Bone marrow (tissue), 2 donors: ENCODE measurements at regions not wholly inside any gene's neighbourhood (a gene's known extent, or its start where the extent isn't known, plus 50 kb on each side); places are given as distances from the start of the nearest gene placed in this dataset.
"Not testable (repeated sequence)": the region's sequence is repeated elsewhere in the genome, so short reads cannot be mapped to it uniquely, and the experiment has no call there.

ENCODE experiments used
- DNase-seq, 2 donors: peaks; one replicate each; lab custom pipeline; 2025; lab: John Stamatoyannopoulos, UW

GRCh38 chr6:126204598-126204997, 135.3 kb upstream of the CENPW start:
- DNase-seq: no peak

DNA sequence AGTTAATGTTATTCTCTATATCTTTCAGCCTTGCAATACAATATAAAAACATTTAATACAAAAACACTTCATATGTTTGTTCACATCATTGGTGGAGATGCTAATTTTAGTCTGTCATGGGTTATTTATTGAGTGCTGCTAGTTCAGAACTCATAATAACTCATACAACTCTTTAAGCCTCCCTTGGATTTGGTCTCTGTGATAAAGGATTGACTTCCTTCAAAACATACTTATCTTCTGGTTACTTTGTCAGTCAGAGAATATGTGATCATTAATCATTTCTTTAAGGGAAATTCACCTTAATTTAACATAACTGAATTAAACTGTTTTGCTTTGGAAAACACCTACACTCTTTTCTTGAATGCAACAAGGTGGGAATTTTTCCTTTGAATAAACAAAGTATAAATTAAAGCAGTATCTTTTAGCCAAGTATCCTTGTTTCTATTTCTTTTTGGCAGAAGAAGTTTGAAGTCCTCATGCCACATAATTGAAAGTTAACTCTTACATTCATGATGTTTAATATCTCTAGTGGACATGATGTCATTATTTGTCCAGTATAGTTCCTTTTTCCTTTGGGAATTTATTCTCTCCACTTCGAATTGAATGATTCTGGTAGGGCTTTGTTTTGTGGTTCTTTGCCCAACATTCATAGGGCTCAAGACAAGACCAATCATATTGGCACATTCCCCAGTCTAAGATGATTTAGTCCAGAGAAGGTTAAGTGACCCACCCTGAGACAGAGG, 133.2 kb upstream of the CENPW start:
- no peak for DNase-seq

DNA sequence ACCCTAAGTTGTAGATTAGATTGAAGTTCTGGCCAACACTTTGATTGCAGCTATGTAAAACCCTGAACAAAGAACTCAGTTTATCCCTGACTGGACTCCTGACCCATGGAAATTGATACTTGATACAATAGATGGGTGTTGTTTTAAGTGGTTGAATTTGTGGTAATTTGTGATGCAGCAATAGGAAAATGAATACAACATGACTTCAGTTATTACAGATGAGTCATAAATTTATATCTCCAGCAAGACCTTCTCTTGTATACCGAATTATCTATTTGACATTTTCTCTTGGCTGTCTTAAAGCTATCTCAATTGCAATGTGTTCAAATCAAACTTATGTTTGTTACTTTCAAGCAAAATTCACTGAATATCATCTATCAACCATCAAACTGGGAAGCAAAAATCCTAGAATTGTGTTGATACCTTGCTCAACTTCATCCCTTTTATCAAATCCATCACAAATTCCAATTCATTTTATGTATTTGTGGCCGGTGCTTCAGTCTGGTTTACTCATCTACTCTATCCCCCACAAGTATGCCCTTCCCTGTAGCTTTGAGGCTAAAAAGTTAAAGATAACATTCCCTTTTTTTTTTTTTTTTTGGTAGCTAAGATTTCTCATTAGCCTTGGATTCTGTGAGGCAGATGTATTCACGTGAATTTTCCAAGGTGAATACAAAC, 129.4 kb upstream of the CENPW start:
- DNase-seq: no peak

DNA sequence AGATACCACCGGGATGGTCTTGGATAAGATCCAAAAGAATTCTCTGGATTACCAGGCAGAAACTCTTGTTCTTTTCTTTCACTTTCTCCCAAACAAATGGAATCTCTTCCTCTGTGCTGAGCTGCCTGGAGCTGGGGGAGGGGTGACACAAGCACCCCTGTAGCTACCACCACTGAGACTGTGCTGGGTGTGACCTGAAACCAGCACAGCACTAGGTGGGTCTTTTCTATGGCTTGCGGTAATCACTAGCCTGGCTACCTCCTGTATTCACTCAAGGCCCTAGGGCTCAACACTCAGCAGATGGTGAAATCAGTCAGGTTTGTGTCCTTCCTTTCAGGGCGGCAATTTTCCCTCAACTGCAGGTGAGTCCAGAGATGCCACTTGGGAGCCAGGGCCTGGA, 122.4 kb upstream of the CENPW start:
- no peak for DNase-seq

- DNase-seq: not testable (repeated sequence)
Measured at GRCh38 chr6:126220901-126221300, 119.0 kb upstream of the CENPW start.

GRCh38 chr6:126227833-126228702, 111.8 kb upstream of the CENPW start:
- DNase-seq: no peak

- no peak for DNase-seq
Measured at GRCh38 chr6:126232671-126233070, 107.2 kb upstream of the CENPW start.

DNA sequence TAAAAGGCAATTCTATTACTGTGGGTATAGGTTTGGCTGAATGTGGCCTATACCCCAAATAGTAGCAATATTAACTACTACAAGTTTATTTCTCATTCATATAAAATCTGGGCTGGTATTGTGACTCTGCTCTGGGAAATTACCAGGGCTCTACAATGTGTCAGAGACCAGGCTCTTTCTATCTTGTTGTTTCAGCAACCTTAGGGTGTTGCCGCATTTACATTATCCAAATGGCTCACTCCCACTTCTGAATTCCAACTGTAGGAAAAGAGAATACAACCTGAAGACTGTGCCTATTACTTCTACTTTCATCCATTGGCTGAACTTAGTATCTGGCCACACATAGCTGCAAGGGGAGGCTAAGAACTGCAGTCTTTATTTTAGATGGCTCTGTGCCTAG, 106.7 kb upstream of the CENPW start:
- DNase-seq: no peak

GRCh38 chr6:126235363-126235762, 104.6 kb upstream of the CENPW start:
- no peak for DNase-seq

DNA sequence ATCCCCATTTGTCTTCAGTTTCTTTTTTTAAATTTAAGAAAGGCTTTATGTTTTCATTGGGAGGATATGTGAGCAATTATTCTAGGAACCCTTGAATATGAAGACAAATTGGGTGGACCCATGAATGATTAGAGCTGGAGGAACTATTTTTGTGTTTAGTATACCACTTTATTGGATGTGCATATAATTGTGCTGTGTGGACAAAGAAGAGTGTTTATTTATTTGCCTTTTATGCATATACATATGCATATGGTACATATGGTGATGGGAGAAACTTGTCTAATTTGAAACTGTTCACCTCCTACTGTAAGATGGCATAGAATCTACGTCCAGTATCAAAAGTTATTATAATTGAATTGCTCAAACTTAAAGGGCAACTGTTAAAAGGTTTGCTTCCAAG, 94.8 kb upstream of the CENPW start:
- DNase-seq: no peak

DNA sequence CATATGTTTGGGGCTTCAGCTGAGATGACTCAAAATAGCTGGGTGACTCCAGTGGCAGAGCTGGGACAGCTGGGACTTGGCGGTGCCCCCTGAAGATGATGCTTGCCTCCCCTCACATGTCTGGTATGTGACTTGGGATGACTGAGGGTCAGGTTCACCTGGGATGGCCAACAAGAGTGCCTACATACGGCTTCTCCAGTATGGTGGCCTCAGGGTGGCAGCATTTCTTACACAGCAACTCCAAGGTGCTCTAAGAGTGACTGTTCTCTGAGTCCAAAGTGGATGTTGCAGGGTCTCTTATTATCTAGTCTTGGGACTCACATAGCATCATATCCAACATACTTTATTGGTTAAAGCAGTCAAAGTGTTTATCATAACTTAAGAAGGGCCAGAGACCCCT, 87.8 kb upstream of the CENPW start:
- DNase-seq: no peak

GRCh38 chr6:126253431-126253830, 86.5 kb upstream of the CENPW start:
- DNase-seq: no peak

DNA sequence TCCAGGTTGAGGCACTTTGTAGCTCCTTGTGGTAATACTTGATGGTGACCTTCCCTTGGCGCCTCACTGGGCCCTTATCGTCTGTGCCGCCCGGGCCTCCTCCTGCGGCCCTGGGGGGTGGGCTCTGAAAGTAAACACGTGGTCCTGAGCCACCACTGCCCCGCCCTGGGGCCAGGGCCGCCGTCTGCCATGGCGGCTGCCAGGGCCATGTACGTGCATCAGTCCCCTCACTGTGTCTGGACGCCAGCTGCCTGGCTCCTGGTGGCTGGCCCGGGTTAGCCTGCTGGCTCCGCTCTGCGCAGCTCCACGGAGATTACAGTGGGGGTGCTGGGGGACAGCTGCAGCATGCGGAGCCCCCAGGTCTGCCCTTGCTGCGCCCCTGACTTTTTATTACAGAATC, 81.8 kb upstream of the CENPW start:
- no peak for DNase-seq

DNA sequence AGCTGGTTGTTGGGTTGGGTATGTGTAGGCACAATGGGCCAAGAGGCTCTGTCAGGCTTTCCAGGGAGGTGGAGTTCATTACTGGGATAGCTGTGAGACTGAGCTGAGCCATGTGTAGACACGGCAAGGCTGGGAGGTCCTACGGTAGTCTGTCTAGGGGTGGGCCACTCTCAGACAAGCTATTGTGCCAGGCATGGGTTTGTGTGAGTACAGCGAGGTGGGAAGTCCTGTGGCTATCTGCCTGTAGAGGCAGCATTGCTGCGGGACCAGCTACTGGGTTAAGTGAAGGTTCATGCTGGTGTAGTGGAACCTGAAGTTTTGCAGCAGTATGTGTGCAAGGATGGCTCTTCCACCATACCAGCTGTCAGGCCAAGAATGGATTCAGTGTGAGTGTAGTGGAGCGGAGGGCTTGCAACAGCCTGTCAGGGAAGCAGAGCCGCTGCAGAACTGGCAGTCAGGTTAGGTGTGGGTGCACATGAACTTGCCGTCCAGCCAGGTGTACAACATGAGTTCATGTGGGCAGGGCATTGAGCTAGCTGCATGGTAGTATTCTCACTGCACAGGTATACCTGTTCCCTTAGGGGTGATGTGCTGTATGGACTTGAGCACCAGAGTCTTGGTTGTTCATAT, 78.0 kb upstream of the CENPW start:
- DNase-seq: no peak

DNA sequence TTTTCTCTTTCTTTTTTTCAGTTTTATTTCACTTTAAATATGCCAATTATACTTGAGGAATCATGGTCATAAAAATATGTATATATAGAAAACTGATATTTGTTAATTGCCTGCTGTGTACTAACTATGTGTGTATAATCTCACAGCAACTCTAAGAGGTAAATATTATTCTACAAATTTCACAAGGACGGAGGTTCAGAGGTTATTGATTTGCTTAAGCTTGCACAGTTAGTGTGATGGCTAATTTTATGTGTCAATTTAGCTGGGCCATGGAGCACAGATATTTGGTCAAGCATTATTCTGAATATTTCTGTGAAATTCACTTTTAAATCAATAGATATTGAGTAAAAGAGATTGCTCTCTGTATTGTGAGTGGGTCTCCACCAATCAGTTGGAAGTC, 75.7 kb upstream of the CENPW start:
- no peak for DNase-seq

DNA sequence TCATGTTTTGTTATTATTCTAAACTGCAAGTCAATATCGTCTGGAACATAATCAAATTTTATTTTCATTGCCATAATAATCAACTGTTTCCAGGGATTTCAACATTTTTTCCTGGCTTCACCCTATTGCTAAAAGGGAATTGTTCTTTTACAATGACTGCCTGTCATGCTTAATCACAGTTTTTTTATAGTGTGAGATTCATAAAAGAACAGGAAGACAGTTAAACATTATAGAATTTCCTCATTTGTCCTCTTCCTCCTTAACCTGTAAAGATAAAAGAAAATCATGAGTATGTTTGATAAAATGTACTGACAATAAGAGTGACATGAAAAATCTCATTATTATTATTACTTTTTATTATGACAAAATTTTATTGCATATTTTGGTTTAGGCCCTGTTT, 73.3 kb upstream of the CENPW start:
- no peak for DNase-seq

- no peak for DNase-seq
Measured at GRCh38 chr6:126267626-126268025, 72.3 kb upstream of the CENPW start.

- DNase-seq: no peak
Measured at GRCh38 chr6:126268092-126268491, 71.8 kb upstream of the CENPW start.

DNA sequence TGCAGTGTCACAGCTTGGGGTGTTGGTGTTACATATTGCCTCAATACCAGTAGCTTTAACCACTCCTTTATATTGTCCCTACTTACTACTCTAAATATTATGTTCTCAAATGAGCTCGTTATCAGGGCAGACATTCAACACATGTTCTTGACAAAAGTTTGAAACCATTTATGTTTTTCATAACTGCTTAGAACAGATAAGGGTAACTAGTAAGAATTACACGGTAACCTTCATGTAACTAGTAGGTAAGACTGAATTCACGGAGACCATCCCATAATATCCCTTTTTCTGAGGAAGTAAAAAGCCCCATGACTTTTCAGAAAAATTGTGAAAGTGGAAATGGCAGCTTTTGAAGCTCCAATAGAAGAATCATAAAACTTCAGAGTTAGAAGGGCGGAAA, 59.6 kb upstream of the CENPW start:
- no peak for DNase-seq

DNA sequence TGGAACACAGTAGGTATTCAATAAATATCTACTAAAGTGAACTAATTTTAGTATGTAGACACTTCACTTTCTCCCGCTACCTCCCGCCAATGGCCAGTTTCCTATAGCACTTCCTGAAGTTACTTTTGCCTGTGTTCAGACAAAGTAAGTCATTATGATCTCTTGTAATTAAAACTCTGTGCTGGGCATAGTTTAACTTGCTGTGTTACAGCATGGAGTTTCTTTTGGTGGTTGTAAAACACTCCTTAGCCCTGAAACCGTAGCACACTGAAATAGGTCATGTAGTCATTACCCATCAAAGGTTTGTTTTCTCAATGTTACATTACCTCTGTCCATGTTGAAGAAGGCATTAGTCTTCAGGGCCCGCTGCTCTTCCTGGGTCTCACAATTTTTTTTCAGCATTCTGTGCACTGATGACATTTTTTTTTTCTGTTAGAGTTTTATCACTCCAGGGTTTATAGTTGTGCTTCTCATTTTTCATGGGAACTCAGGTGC, 54.0 kb upstream of the CENPW start:
- DNase-seq: no peak
